Smooth muscle cell (in vitro differentiated cells): ENCODE measurements at regions not wholly inside any gene's neighbourhood (a gene's known extent, or its start where the extent isn't known, plus 50 kb on each side); places are given as distances from the start of the nearest gene placed in this dataset.

Source experiments
- DNase-seq: peaks from one replicate; lab custom pipeline; 2025; ENCODE audit not compliant: unreplicated experiment; lab: John Stamatoyannopoulos, UW
- H2AFZ ChIP-seq: fragments of 200-600 bp; sonication (generic); 2 replicates; pipeline ENCODE4 v1.6.0; 2016; ENCODE audit warnings: antibody characterized with exemption, low read depth, mild to moderate bottlenecking
- H3F3A ChIP-seq: fragments of 200-600 bp; sonication (generic); 2 replicates; pipeline ENCODE4 v1.6.0; 2017; ENCODE audit warnings: antibody characterized with exemption, low read depth
- H3K27ac ChIP-seq: fragments of 200-600 bp; sonication (generic); 2 replicates; pipeline ENCODE4 v1.5.1; 2016; ENCODE audit warnings: low read depth, mild to moderate bottlenecking
- H3K27me3 ChIP-seq: fragments of 200-600 bp; sonication (generic); 2 replicates; pipeline ENCODE4 v1.6.1; 2016; ENCODE audit warnings: low read depth, mild to moderate bottlenecking
- H3K36me3 ChIP-seq: fragments of 200-600 bp; sonication (generic); 2 replicates; pipeline ENCODE4 v1.5.1; 2016; ENCODE audit warnings: low read depth
- H3K4me1 ChIP-seq: fragments of 200-600 bp; sonication (generic); 2 replicates; pipeline ENCODE4 v1.5.1; 2016; ENCODE audit warnings: low read depth
- H3K4me2 ChIP-seq: fragments of 200-600 bp; sonication (generic); 2 replicates; pipeline ENCODE4 v1.6.0; 2016; ENCODE audit warnings: mild to moderate bottlenecking
- H3K4me3 ChIP-seq: fragments of 200-600 bp; sonication (generic); 2 replicates; pipeline ENCODE4 v1.5.1; 2016; ENCODE audit warnings: mild to moderate bottlenecking
- H3K79me2 ChIP-seq: fragments of 200-600 bp; sonication (generic); 2 replicates; pipeline ENCODE4 v1.6.0; 2016; ENCODE audit warnings: low read depth, mild to moderate bottlenecking
- H3K9ac ChIP-seq: fragments of 200-600 bp; sonication (generic); 2 replicates; pipeline ENCODE4 v1.6.0; 2016; ENCODE audit warnings: low read depth
- H3K9me3 ChIP-seq: fragments of 200-600 bp; sonication (generic); replicated peaks from 2 replicates; pipeline ENCODE4 v1.5.1; 2016; ENCODE audit warnings: low read depth
- H4K20me1 ChIP-seq: fragments of 200-600 bp; sonication (generic); 2 replicates; pipeline ENCODE4 v1.6.0; 2016; ENCODE audit warnings: low read depth
- CTCF ChIP-seq: fragments of 200-600 bp; sonication (generic); IDR thresholded peaks from 2 replicates; pipeline ENCODE4 v1.5.1; 2017; ENCODE audit warnings: borderline replicate concordance, mild to moderate bottlenecking, antibody characterized with exemption; ENCODE audit not compliant: insufficient read depth, poor library complexity, severe bottlenecking
- WGBS: methylation state at CpG from one replicate; pipeline ENCODE4 v1.1.7; 2016; ENCODE audit warnings: low lambda C conversion rate; 5-methylcytosine and 5-hydroxymethylcytosine counted together

GRCh38 chr11:103680826-103681225, 355.6 kb upstream of the DDI1 start:
- H3K4me2 ChIP-seq = no peak overlapping the region
- H3K4me1 ChIP-seq = peaks cover 11% of the 10 kb centered on the region
- H3K9me3 ChIP-seq = no peaks in the 10 kb centered on the region
- H2AFZ ChIP-seq = no peak overlapping the region
- TF ChIP-seq CTCF = no peak
- no peak for DNase-seq
- no peaks in the 10 kb centered on the region for H4K20me1 ChIP-seq
- H3F3A ChIP-seq = peaks cover 10% of the 10 kb centered on the region
- no peaks in the 10 kb centered on the region for H3K36me3 ChIP-seq
- H3K27ac ChIP-seq = no peak overlapping the region
- no peak overlapping the region for H3K4me3 ChIP-seq
- no peak overlapping the region for H3K9ac ChIP-seq
- no peaks in the 10 kb centered on the region for H3K79me2 ChIP-seq
- WGBS = 52% methylated on average over 1 of the region's 1 CpG
- no peaks in the 10 kb centered on the region for H3K27me3 ChIP-seq

GRCh38 chr11:103681855-103682254, 354.6 kb upstream of the DDI1 start:
- Histone ChIP-seq H4K20me1 (no peaks in the 10 kb centered on the region), H3K4me1 (peaks cover 11% of the 10 kb centered on the region), H3F3A (peaks cover 10% of the 10 kb centered on the region), H3K4me2 (peak overlapping the region; percentile 53), H3K27me3 (no peaks in the 10 kb centered on the region), H2AFZ (peak overlapping the region; percentile 12), H3K4me3 (no peak overlapping the region), H3K79me2 (no peaks in the 10 kb centered on the region), H3K27ac (no peak overlapping the region), H3K9me3 (no peaks in the 10 kb centered on the region), H3K36me3 (no peaks in the 10 kb centered on the region), H3K9ac (no peak overlapping the region)
- TF ChIP-seq CTCF = no peak
- DNase-seq = no peak
- WGBS = 55% methylated on average over 7 of the region's 7 CpGs

- peak; percentile 14 for DNase-seq
- Histone ChIP-seq H3K9me3 (no peaks in the 10 kb centered on the region), H3K27me3 (no peaks in the 10 kb centered on the region), H4K20me1 (no peaks in the 10 kb centered on the region), H3K9ac (no peak overlapping the region), H3F3A (peaks cover 10% of the 10 kb centered on the region), H3K27ac (peak overlapping the region; percentile 18), H3K4me3 (no peak overlapping the region), H3K79me2 (no peaks in the 10 kb centered on the region), H2AFZ (peak overlapping the region; percentile 12), H3K36me3 (no peaks in the 10 kb centered on the region), H3K4me1 (peaks cover 11% of the 10 kb centered on the region), H3K4me2 (peak overlapping the region; percentile 53)
- 17% methylated on average over 8 of the region's 8 CpGs for WGBS
- peak; percentile 88 for TF ChIP-seq CTCF
These were observed 353.9 kb upstream of the DDI1 start for GRCh38 chr11:103682318-103683184.

GRCh38 chr11:103683576-103683975, 352.9 kb upstream of the DDI1 start:
- peaks cover 10% of the 10 kb centered on the region for H3F3A ChIP-seq
- H4K20me1 ChIP-seq = no peaks in the 10 kb centered on the region
- no peak overlapping the region for H2AFZ ChIP-seq
- peaks cover 11% of the 10 kb centered on the region for H3K4me1 ChIP-seq
- peak overlapping the region; percentile 18 for H3K27ac ChIP-seq
- H3K27me3 ChIP-seq = no peaks in the 10 kb centered on the region
- TF ChIP-seq CTCF = no peak
- no peak overlapping the region for H3K4me3 ChIP-seq
- no peaks in the 10 kb centered on the region for H3K9me3 ChIP-seq
- H3K79me2 ChIP-seq = no peaks in the 10 kb centered on the region
- no peaks in the 10 kb centered on the region for H3K36me3 ChIP-seq
- H3K4me2 ChIP-seq = peak overlapping the region; percentile 53
- H3K9ac ChIP-seq = no peak overlapping the region
- DNase-seq = no peak
- WGBS = 57% methylated on average over 2 of the region's 2 CpGs
